RWPE2 (cell line): ENCODE measurements at regions not wholly inside any gene's neighbourhood (a gene's known extent, or its start where the extent isn't known, plus 50 kb on each side); places are given as distances from the start of the nearest gene placed in this dataset.

Experiments
- ATAC-seq: fragments of 200-7000 bp; cut with Tn5 transposase; 3 replicates; pipeline ENCODE4 v1.9.1; 2021; ENCODE audit warnings: low read depth
- DNase-seq: peaks from one replicate; pipeline ENCODE4 v3.0.0-alpha.2; 2020; ENCODE audit warnings: low spot score
- H3K27ac ChIP-seq: fragments of 450-650 bp; 2 replicates; pipeline ENCODE4 v1.5.1; 2017; ENCODE audit warnings: mild to moderate bottlenecking; ENCODE audit not compliant: poor library complexity, severe bottlenecking
- H3K27me3 ChIP-seq: fragments of 250-450 bp; sonication (Bioruptor Pico); 2 replicates; pipeline ENCODE4 v1.5.1; 2021; ENCODE audit warnings: mild to moderate bottlenecking, moderate library complexity; ENCODE audit not compliant: insufficient read depth, poor library complexity, severe bottlenecking
- H3K36me3 ChIP-seq: fragments of 250-450 bp; sonication (Bioruptor Pico); 2 replicates; pipeline ENCODE4 v1.5.1; 2020; ENCODE audit warnings: low read depth, mild to moderate bottlenecking, moderate library complexity
- H3K4me1 ChIP-seq: fragments of 250-450 bp; sonication (Bioruptor Pico); 2 replicates; pipeline ENCODE4 v1.5.1; 2021; ENCODE audit warnings: mild to moderate bottlenecking, moderate library complexity; ENCODE audit not compliant: insufficient read depth, poor library complexity, severe bottlenecking
- H3K4me3 ChIP-seq: fragments of 250-450 bp; sonication (Bioruptor Pico); 2 replicates; pipeline ENCODE4 v1.5.1; 2021; ENCODE audit warnings: mild to moderate bottlenecking, moderate library complexity; ENCODE audit not compliant: severe bottlenecking
- H3K9me3 ChIP-seq: fragments of 250-450 bp; sonication (Bioruptor Pico); 2 replicates; pipeline ENCODE4 v1.5.1; 2021; ENCODE audit warnings: mild to moderate bottlenecking, moderate library complexity; ENCODE audit not compliant: severe bottlenecking
- CTCF ChIP-seq: fragments of 450-650 bp; IDR thresholded peaks from one replicate; pipeline ENCODE4 v1.5.1; 2017; ENCODE audit warnings: mild to moderate bottlenecking, moderate library complexity; ENCODE audit not compliant: poor library complexity, severe bottlenecking

GRCh38 chr1:47579809-47580208 is 142.0 kb downstream of the FOXD2 start:
- ATAC-seq (no peak), DNase-seq (no peak)
- no peaks in the 10 kb centered on the region for H3K36me3 ChIP-seq
- no peaks in the 10 kb centered on the region for H3K9me3 ChIP-seq
- H3K27me3 ChIP-seq: no peaks in the 10 kb centered on the region
- no peak for TF ChIP-seq CTCF
- H3K27ac ChIP-seq: no peak overlapping the region
- no peak overlapping the region for H3K4me3 ChIP-seq
- peaks cover 3% of the 10 kb centered on the region for H3K4me1 ChIP-seq

GRCh38 chr1:47580451-47580995 is 142.7 kb downstream of the FOXD2 start:
- H3K27ac ChIP-seq: no peak overlapping the region
- H3K36me3 ChIP-seq: no peaks in the 10 kb centered on the region
- H3K4me1 ChIP-seq: peaks cover 3% of the 10 kb centered on the region
- no peak overlapping the region for H3K4me3 ChIP-seq
- no peaks in the 10 kb centered on the region for H3K27me3 ChIP-seq
- ATAC-seq (no peak), DNase-seq (peak; percentile 16)
- no peaks in the 10 kb centered on the region for H3K9me3 ChIP-seq
- TF ChIP-seq CTCF: no peak

- Histone ChIP-seq H3K9me3 (no peaks in the 10 kb centered on the region), H3K27ac (no peak overlapping the region), H3K36me3 (no peaks in the 10 kb centered on the region), H3K4me3 (no peak overlapping the region), H3K27me3 (no peaks in the 10 kb centered on the region), H3K4me1 (peaks cover 3% of the 10 kb centered on the region)
- peak; percentile 49 for ATAC-seq
- no peak for TF ChIP-seq CTCF
- peak; percentile 34 for DNase-seq
Measured at GRCh38 chr1:47582891-47583608, 145.2 kb downstream of the FOXD2 start.

- H3K27me3 ChIP-seq: no peaks in the 10 kb centered on the region
- DNase-seq (peak; percentile 8), ATAC-seq (no peak)
- no peak overlapping the region for H3K27ac ChIP-seq
- H3K4me3 ChIP-seq: no peak overlapping the region
- H3K9me3 ChIP-seq: no peaks in the 10 kb centered on the region
- TF ChIP-seq CTCF: no peak
- H3K36me3 ChIP-seq: no peaks in the 10 kb centered on the region
- H3K4me1 ChIP-seq: peaks cover 3% of the 10 kb centered on the region
Measured at GRCh38 chr1:47584249-47584648, 146.4 kb downstream of the FOXD2 start.

- H3K36me3 ChIP-seq: no peaks in the 10 kb centered on the region
- TF ChIP-seq CTCF: no peak
- ATAC-seq (no peak), DNase-seq (no peak)
- no peak overlapping the region for H3K27ac ChIP-seq
- no peak overlapping the region for H3K4me3 ChIP-seq
- no peaks in the 10 kb centered on the region for H3K27me3 ChIP-seq
- H3K4me1 ChIP-seq: peaks cover 3% of the 10 kb centered on the region
- no peaks in the 10 kb centered on the region for H3K9me3 ChIP-seq
Measured at GRCh38 chr1:47585141-47585902, 147.5 kb downstream of the FOXD2 start.
